H1 (cell line): ENCODE measurements at regions not wholly inside any gene's neighbourhood (a gene's known extent, or its start where the extent isn't known, plus 50 kb on each side); places are given as distances from the start of the nearest gene placed in this dataset.

Experiments used
- CTCF ChIA-PET: fragments of 300-600 bp; sonication (Branson Sonifier 250); formaldehyde crosslinking; loops from one replicate; lab custom pipeline; 2021; ENCODE audit not compliant: partially characterized antibody; lab: Charles Lee
- POLR2A ChIA-PET: fragments of 300-600 bp; sonication (Branson Sonifier 250); formaldehyde crosslinking; loops from one replicate; lab custom pipeline; 2021; ENCODE audit warnings: inconsistent platforms; ENCODE audit not compliant: partially characterized antibody; lab: Charles Lee
- DNase-seq, 2 experiments: peaks; one replicate each; pipeline versions ENCODE4 v3.0.0 to v3.0.0-alpha.2; 2010 to 2022; ENCODE audit warnings: low spot score in 2 of 2, low read depth in 1 of 2, mixed read lengths in 1 of 2
- FAIRE-seq: peaks from 2 replicates; lab custom pipeline; 2011; peaks lifted over from hg19 to GRCh38; lab: Jason Lieb, UNC
- H2AFZ ChIP-seq: 2 replicates; pipeline ENCODE4 v1.8.1; 2012; ENCODE audit warnings: low read length, inconsistent platforms
- H2AK5ac ChIP-seq: 2 replicates; pipeline ENCODE4 v1.6.1; 2013; ENCODE audit warnings: low read depth, low read length
- H2BK120ac ChIP-seq: replicated peaks from 2 replicates; pipeline ENCODE3; 2013; ENCODE audit warnings: low read depth, low read length, inconsistent platforms
- H2BK12ac ChIP-seq: 2 replicates; pipeline ENCODE4 v1.6.1; 2013; ENCODE audit warnings: low read depth, low read length
- H2BK15ac ChIP-seq: 2 replicates; pipeline ENCODE4 v1.6.1; 2013; ENCODE audit warnings: low read length
- H2BK20ac ChIP-seq: 2 replicates; pipeline ENCODE4 v1.6.1; 2013; ENCODE audit warnings: low read length
- H2BK5ac ChIP-seq: 2 replicates; pipeline ENCODE4 v1.6.1; 2013; ENCODE audit warnings: low read depth, low read length
- H3K14ac ChIP-seq: 2 replicates; pipeline ENCODE4 v1.6.1; 2013; ENCODE audit warnings: inconsistent platforms; ENCODE audit not compliant: insufficient read length
- H3K18ac ChIP-seq: 2 replicates; pipeline ENCODE4 v1.6.1; 2013; ENCODE audit warnings: low read length; ENCODE audit errors: extremely low read depth
- H3K23ac ChIP-seq: 2 replicates; pipeline ENCODE4 v1.6.1; 2013; ENCODE audit warnings: inconsistent platforms; ENCODE audit not compliant: insufficient read length
- H3K23me2 ChIP-seq: 2 replicates; pipeline ENCODE4 v1.6.1; 2013; ENCODE audit warnings: low read depth, low read length
- H3K27ac ChIP-seq: 2 replicates; pipeline ENCODE4 v1.6.1; 2011; ENCODE audit warnings: low read depth, low read length, inconsistent platforms
- H3K27me3 ChIP-seq, 4 experiments: replicated peaks in 1 of 4; 1 replicate in 1 of 4; 2 replicates in 3 of 4; pipeline versions ENCODE4 v1.6.1 to v1.8.1; 2011 to 2013; ENCODE audit warnings: low read length in 3 of 4, mild to moderate bottlenecking in 3 of 4, inconsistent platforms in 2 of 4, mixed read lengths in 2 of 4, moderate library complexity in 1 of 4; ENCODE audit not compliant: control insufficient read depth in 3 of 4, insufficient read depth in 3 of 4; ENCODE audit errors: extremely low read depth in 1 of 4
- H3K36me3 ChIP-seq, 4 experiments: 2 replicates each; pipeline versions ENCODE4 v1.6.1 to v1.8.1; 2011 to 2013; ENCODE audit warnings: mild to moderate bottlenecking in 4 of 4, low read length in 3 of 4, moderate library complexity in 2 of 4, control low read depth in 1 of 4, inconsistent platforms in 1 of 4; ENCODE audit not compliant: insufficient read depth in 4 of 4, control insufficient read depth in 2 of 4
- H3K4ac ChIP-seq: replicated peaks from 2 replicates; pipeline ENCODE3; 2013; ENCODE audit warnings: low read length, low read depth, mixed read lengths, inconsistent platforms; ENCODE audit not compliant: insufficient read length
- H3K4me1 ChIP-seq, 4 experiments: replicated peaks in 1 of 4; 1 replicate in 1 of 4; 2 replicates in 3 of 4; pipeline versions ENCODE4 v1.6.1 to v1.8.1; 2011 to 2013; ENCODE audit warnings: low read length in 3 of 4, inconsistent platforms in 2 of 4, mixed read lengths in 1 of 4; ENCODE audit not compliant: insufficient read depth in 4 of 4, control insufficient read depth in 3 of 4
- H3K4me2 ChIP-seq, 2 experiments: 2 replicates each; pipeline versions ENCODE4 v1.6.1 to v1.8.1; 2011 to 2013; ENCODE audit warnings: low read depth in 2 of 2, low read length in 2 of 2, control low read depth in 1 of 2, inconsistent platforms in 1 of 2, mild to moderate bottlenecking in 1 of 2; ENCODE audit not compliant: insufficient read depth in 1 of 2
- H3K4me3 ChIP-seq, 4 experiments: fragments of 200-600, 300-600 bp in 1 of 4; sonication (generic), shearing (Covaris generic), sonication (Bioruptor Twin) in 1 of 4; 2 replicates each; pipeline versions ENCODE4 v1.5.1 to v1.8.1; 2011 to 2016; ENCODE audit warnings: low read length in 4 of 4, low read depth in 3 of 4, control low read depth in 2 of 4, inconsistent platforms in 2 of 4, mild to moderate bottlenecking in 2 of 4, mixed read lengths in 1 of 4, moderate library complexity in 1 of 4; ENCODE audit not compliant: insufficient read depth in 2 of 4; ENCODE audit errors: extremely low read depth in 1 of 4
- H3K56ac ChIP-seq: replicated peaks from 2 replicates; pipeline ENCODE3; 2013; ENCODE audit warnings: low read depth, mild to moderate bottlenecking, mixed read lengths, low read length, inconsistent platforms; ENCODE audit not compliant: insufficient read length
- H3K79me1 ChIP-seq: 2 replicates; pipeline ENCODE4 v1.6.1; 2013; ENCODE audit warnings: low read depth, low read length, control low read depth
- H3K79me2 ChIP-seq, 2 experiments: 2 replicates each; pipeline versions ENCODE4 v1.6.1 to v1.8.1; 2012 to 2013; ENCODE audit warnings: low read length in 2 of 2, mild to moderate bottlenecking in 2 of 2, inconsistent platforms in 1 of 2; ENCODE audit not compliant: insufficient read depth in 2 of 2, control insufficient read depth in 1 of 2
- H3K9ac ChIP-seq, 4 experiments: replicated peaks in 1 of 4; 1 replicate in 1 of 4; 2 replicates in 3 of 4; pipeline versions ENCODE4 v1.6.1 to v1.8.1; 2011 to 2013; ENCODE audit warnings: low read depth in 3 of 4, low read length in 3 of 4, control low read depth in 2 of 4, mild to moderate bottlenecking in 2 of 4, moderate library complexity in 2 of 4, inconsistent platforms in 1 of 4; ENCODE audit errors: extremely low read depth in 1 of 4
- H3K9me3 ChIP-seq, 2 experiments: 2 replicates each; pipeline versions ENCODE4 v1.6.1 to v1.8.1; 2012 to 2013; ENCODE audit warnings: mild to moderate bottlenecking in 2 of 2, moderate library complexity in 2 of 2, control low read depth in 1 of 2, inconsistent platforms in 1 of 2, low read depth in 1 of 2, low read length in 1 of 2, mixed read lengths in 1 of 2; ENCODE audit not compliant: insufficient read depth in 2 of 2
- H4K20me1 ChIP-seq, 2 experiments: replicated peaks in 1 of 2; 2 replicates each; pipeline versions ENCODE3 to v1.8.1; 2011 to 2013; ENCODE audit warnings: inconsistent platforms in 2 of 2, low read length in 2 of 2, mild to moderate bottlenecking in 1 of 2; ENCODE audit not compliant: insufficient read depth in 2 of 2, control insufficient read depth in 1 of 2
- H4K5ac ChIP-seq: 2 replicates; pipeline ENCODE4 v1.6.1; 2013; ENCODE audit warnings: low read length, low read depth, mixed read lengths, inconsistent platforms; ENCODE audit not compliant: insufficient read length
- H4K8ac ChIP-seq: 2 replicates; pipeline ENCODE4 v1.8.0; 2013; ENCODE audit warnings: mild to moderate bottlenecking, moderate library complexity, low read length, inconsistent platforms; ENCODE audit not compliant: insufficient read depth; ENCODE audit errors: extremely low read depth
- H4K91ac ChIP-seq: replicated peaks from 2 replicates; pipeline ENCODE3; 2013; ENCODE audit warnings: low read length, mixed read lengths, inconsistent platforms; ENCODE audit not compliant: insufficient read length
- ATF2 ChIP-seq: IDR thresholded peaks from 2 replicates; pipeline ENCODE4 v1.6.1; 2012; ENCODE audit warnings: low read length, inconsistent platforms
- CBX5 ChIP-seq: fragments of 300-800, 300-1000 bp; sonication (generic); IDR thresholded peaks from 2 replicates; pipeline ENCODE4 v1.7.1; 2016; ENCODE audit warnings: antibody characterized with exemption, low read length, low read depth
- CBX8 ChIP-seq: fragments of 300-800, 300-1000 bp; sonication (generic); IDR thresholded peaks from 2 replicates; pipeline ENCODE4 v1.7.1; 2016; ENCODE audit warnings: low read depth, low read length, borderline replicate concordance
- GABPA ChIP-seq: IDR thresholded peaks from 2 replicates; pipeline ENCODE4 v1.6.1; 2011; ENCODE audit warnings: mild to moderate bottlenecking, low read length, moderate library complexity, borderline replicate concordance; ENCODE audit not compliant: insufficient read depth
- KDM1A ChIP-seq: fragments of 200-600, 300-600 bp; sonication (generic); IDR thresholded peaks from 2 replicates; pipeline ENCODE4 v1.7.1; 2016; ENCODE audit warnings: mild to moderate bottlenecking, low read length, borderline replicate concordance
- PHF8 ChIP-seq: fragments of 200-600 bp; sonication (generic); conservative IDR thresholded peaks from 2 replicates; pipeline ENCODE4 v1.7.1; 2012; ENCODE audit warnings: low read depth, mild to moderate bottlenecking, inconsistent platforms, low read length, moderate library complexity
- POLR2AphosphoS5 ChIP-seq: IDR thresholded peaks from 2 replicates; pipeline ENCODE4 v1.6.1; 2011; ENCODE audit warnings: low read depth, low read length
- RBBP5 ChIP-seq: IDR thresholded peaks from 2 replicates; pipeline ENCODE4 v1.7.1; 2012; ENCODE audit warnings: low read depth, mild to moderate bottlenecking, inconsistent platforms, low read length, moderate library complexity, borderline replicate concordance
- SIRT6 ChIP-seq: IDR thresholded peaks from one replicate; pipeline ENCODE4 v1.7.1; 2012; ENCODE audit warnings: low read length, inconsistent platforms
- SP2 ChIP-seq: IDR thresholded peaks from 2 replicates; pipeline ENCODE4 v1.6.1; 2012; ENCODE audit warnings: mild to moderate bottlenecking, low read length, inconsistent platforms
- TBP ChIP-seq: IDR thresholded peaks from 2 replicates; pipeline ENCODE4 v1.6.1; 2011; ENCODE audit warnings: low read depth, low read length, improper control_type of control experiment
- ZNF274 ChIP-seq: IDR thresholded peaks from 2 replicates; pipeline ENCODE4 v1.7.0; 2012; ENCODE audit warnings: low read length, borderline replicate concordance; ENCODE audit errors: extremely low read depth

- DNase-seq, result no peak
- Histone ChIP-seq H2AFZ (no peak overlapping the region), H3K4me3 (no peak overlapping the region), H2BK120ac (no peak overlapping the region), H2AK5ac (no peak overlapping the region), H3K56ac (no peak overlapping the region), H2BK15ac (no peak overlapping the region), H2BK12ac (no peak overlapping the region), H3K27me3 (no peaks in the 10 kb centered on the region), H3K79me2 (no peaks in the 10 kb centered on the region), H4K20me1 (no peaks in the 10 kb centered on the region), H4K8ac (no peak overlapping the region), H2BK5ac (no peak overlapping the region), H3K4me1 (peaks cover 0 to 3% (median 0%) of the 10 kb centered on the region in 4 experiments; a peak in 1 of 7 replicates), H3K23ac (no peak overlapping the region), H4K91ac (no peak overlapping the region), H3K79me1 (no peaks in the 10 kb centered on the region), H3K14ac (no peak overlapping the region), H4K5ac (no peak overlapping the region), H3K9ac (no peak overlapping the region), H3K27ac (no peak overlapping the region), H3K4me2 (no peak overlapping the region), H3K4ac (no peak overlapping the region), H3K9me3 (no peaks in the 10 kb centered on the region), H2BK20ac (no peak overlapping the region), H3K23me2 (no peaks in the 10 kb centered on the region), H3K18ac (no peak overlapping the region), H3K36me3 (no peaks in the 10 kb centered on the region)
- no peak for FAIRE-seq
- TF ChIP-seq PHF8 (no peak), SP2 (no peak), POLR2AphosphoS5 (no peak), CBX5 (no peak), KDM1A (no peak), RBBP5 (no peak), CBX8 (no peak), TBP (no peak), SIRT6 (no peak), ZNF274 (no peak), ATF2 (no peak), GABPA (no peak)
- CTCF ChIA-PET, result no interaction called here
- POLR2A ChIA-PET, result no interaction called here
Observed at GRCh38 chr16:63749276-63749675, 1372.6 kb downstream of the CDH11 start.
